HEK293T (cell line): ENCODE measurements at regions not wholly inside any gene's neighbourhood (a gene's known extent, or its start where the extent isn't known, plus 50 kb on each side); places are given as distances from the start of the nearest gene placed in this dataset.
A peak's percentile ranks its signal among the peaks of the same experiment; 100 is the strongest.
"Not testable (repeated sequence)": the region's sequence is repeated elsewhere in the genome, so short reads cannot be mapped to it uniquely, and the experiment has no call there.

Source experiments
- CTCF ChIA-PET: fragments of 350-600 bp; formaldehyde crosslinking; extraction: SDS; loops from one replicate; lab custom pipeline; 2021; ENCODE audit warnings: antibody characterized with exemption, inconsistent platforms; lab: Yijun Ruan, JAX
- POLR2A ChIA-PET: fragments of 350-600 bp; formaldehyde crosslinking; extraction: SDS; loops from one replicate; lab custom pipeline; 2020; ENCODE audit warnings: antibody characterized with exemption, inconsistent platforms; lab: Yijun Ruan, JAX
- DNase-seq: peaks from one replicate; pipeline ENCODE4 v3.0.0; 2012; ENCODE audit warnings: mixed read lengths; ENCODE audit errors: extremely low spot score
- ARNT ChIP-seq: fragments of 450-650 bp; IDR thresholded peaks from 2 replicates; pipeline ENCODE4 v1.6.1; 2017; ENCODE audit warnings: mild to moderate bottlenecking
- BHLHE40 ChIP-seq: fragments of 450-650 bp; IDR thresholded peaks from 2 replicates; pipeline ENCODE4 v1.6.1; 2016; ENCODE audit warnings: mild to moderate bottlenecking, moderate library complexity, borderline replicate concordance
- CTBP1 ChIP-seq: fragments of 450-650 bp; IDR thresholded peaks from 2 replicates; pipeline ENCODE4 v1.6.1; 2016; ENCODE audit warnings: borderline replicate concordance
- ELF4 ChIP-seq: fragments of 450-650 bp; IDR thresholded peaks from 2 replicates; pipeline ENCODE4 v1.6.1; 2017; ENCODE audit warnings: antibody characterized with exemption
- FOXA1 ChIP-seq: fragments of 450-650 bp; IDR thresholded peaks from 2 replicates; pipeline ENCODE4 v1.6.1; 2016; ENCODE audit warnings: mild to moderate bottlenecking
- FOXK2 ChIP-seq: fragments of 450-650 bp; IDR thresholded peaks from 2 replicates; pipeline ENCODE4 v1.6.1; 2016; ENCODE audit warnings: mild to moderate bottlenecking
- FOXM1 ChIP-seq: fragments of 450-650 bp; IDR thresholded peaks from 2 replicates; pipeline ENCODE4 v1.6.1; 2017; ENCODE audit warnings: mild to moderate bottlenecking, borderline replicate concordance
- HDGF ChIP-seq: fragments of 450-650 bp; IDR thresholded peaks from 2 replicates; pipeline ENCODE4 v1.6.1; 2017; ENCODE audit warnings: antibody characterized with exemption, borderline replicate concordance
- L3MBTL2 ChIP-seq: fragments of 450-650 bp; conservative IDR thresholded peaks from 2 replicates; pipeline ENCODE4 v1.6.1; 2016; ENCODE audit warnings: mild to moderate bottlenecking
- LEF1 ChIP-seq: fragments of 450-650 bp; IDR thresholded peaks from 2 replicates; pipeline ENCODE4 v1.6.1; 2017; ENCODE audit warnings: mild to moderate bottlenecking, borderline replicate concordance
- NFRKB ChIP-seq: fragments of 450-650 bp; IDR thresholded peaks from 2 replicates; pipeline ENCODE4 v1.6.1; 2016; ENCODE audit warnings: mild to moderate bottlenecking, moderate library complexity
- PKNOX1 ChIP-seq: fragments of 450-650 bp; IDR thresholded peaks from 2 replicates; pipeline ENCODE4 v1.6.1; 2016
- SP1 ChIP-seq: fragments of 450-650 bp; IDR thresholded peaks from 2 replicates; pipeline ENCODE4 v1.6.1; 2017
- SUZ12 ChIP-seq: fragments of 450-650 bp; IDR thresholded peaks from 2 replicates; pipeline ENCODE4 v1.6.1; 2016; ENCODE audit warnings: mild to moderate bottlenecking
- TARDBP ChIP-seq: fragments of 450-650 bp; IDR thresholded peaks from 2 replicates; pipeline ENCODE4 v1.6.1; 2016
- ZNF384 ChIP-seq: fragments of 450-650 bp; IDR thresholded peaks from 2 replicates; pipeline ENCODE4 v1.6.1; 2016

GRCh38 chr4:26058537-26058936 is 144.5 kb downstream of the SMIM20 start:
- POLR2A ChIA-PET, result no interaction called here
- no peak for DNase-seq
- TF ChIP-seq ARNT (no peak), NFRKB (no peak), HDGF (no peak)
- CTCF ChIA-PET, result interaction anchor here (1.1 kb wide), 1 partner anchor 272 kb away, joined by 3 read pairs; no protein-coding TSS in a partner anchor

- TF ChIP-seq SUZ12 (no peak), L3MBTL2 (no peak), ARNT (no peak), PKNOX1 (no peak), LEF1 (no peak), HDGF (no peak), FOXK2 (no peak), ZNF384 (no peak), BHLHE40 (no peak), SP1 (no peak), FOXM1 (no peak), ELF4 (no peak), FOXA1 (no peak), TARDBP (no peak), NFRKB (no peak)
- POLR2A ChIA-PET, result no interaction called here
- CTCF ChIA-PET, result interaction anchor here (1.1 to 1.4 kb wide), 2 partner anchors 9 to 271 kb away, joined by 3 read pairs; no protein-coding TSS in a partner anchor
- DNase-seq, result no peak
Measured at GRCh38 chr4:26059391-26060154, 145.6 kb downstream of the SMIM20 start.

GRCh38 chr4:26060286-26060685 is 146.3 kb downstream of the SMIM20 start:
- DNase-seq, result no peak
- CTCF ChIA-PET, result interaction anchor here (1.4 kb wide), 1 partner anchor 9 kb away, joined by 3 read pairs; no protein-coding TSS in a partner anchor

GRCh38 chr4:26061248-26061986 is 147.4 kb downstream of the SMIM20 start:
- TF ChIP-seq TARDBP (no peak), ARNT (no peak), LEF1 (no peak), FOXM1 (no peak), HDGF (no peak), L3MBTL2 (no peak), CTBP1 (no peak), FOXK2 (no peak)
- POLR2A ChIA-PET, result no interaction called here
- DNase-seq, result peak; percentile 45

More at GRCh38 chr4:26060286-26060685, 146.3 kb downstream of the SMIM20 start:
- TF ChIP-seq HDGF, result no peak
- TF ChIP-seq NFRKB, result no peak
- TF ChIP-seq FOXK2, result no peak
- no peak for TF ChIP-seq ZNF384
- TF ChIP-seq SUZ12, result no peak
- TF ChIP-seq FOXM1, result no peak
- TF ChIP-seq FOXA1, result no peak
- no peak for TF ChIP-seq PKNOX1
- TF ChIP-seq CTBP1, result no peak
- TF ChIP-seq BHLHE40, result no peak
- no peak for TF ChIP-seq SP1
- TF ChIP-seq LEF1, result no peak
- TF ChIP-seq L3MBTL2, result no peak
- TF ChIP-seq TARDBP, result no peak
- TF ChIP-seq ELF4, result no peak
- TF ChIP-seq ARNT, result no peak
- POLR2A ChIA-PET, result no interaction called here

GRCh38 chr4:26062215-26062614 is 148.2 kb downstream of the SMIM20 start:
- DNase-seq, result no peak
- POLR2A ChIA-PET, result no interaction called here
- CTCF ChIA-PET, result interaction anchor here (0.8 to 0.9 kb wide), 2 partner anchors 16 to 114 kb away, joined by 3 to 4 read pairs; no protein-coding TSS in a partner anchor
- TF ChIP-seq NFRKB (no peak), SUZ12 (no peak), L3MBTL2 (no peak), FOXA1 (no peak), ARNT (no peak), BHLHE40 (no peak)

More at GRCh38 chr4:26061248-26061986, 147.4 kb downstream of the SMIM20 start:
- CTCF ChIA-PET, result interaction anchor here (0.8 to 0.9 kb wide), 2 partner anchors 15 to 115 kb away, joined by 3 to 4 read pairs; no protein-coding TSS in a partner anchor

- POLR2A ChIA-PET, DNase-seq, CTCF ChIA-PET: not testable (repeated sequence)
Measured at GRCh38 chr4:26064009-26064408, 150.0 kb downstream of the SMIM20 start.
